HG03342 (cell line): ENCODE measurements at regions not wholly inside any gene's neighbourhood (a gene's known extent, or its start where the extent isn't known, plus 50 kb on each side); places are given as distances from the start of the nearest gene placed in this dataset.
"Not testable (repeated sequence)": the region's sequence is repeated elsewhere in the genome, so short reads cannot be mapped to it uniquely, and the experiment has no call there.

Experiments used
- ATAC-seq: cut with Tn5 transposase; IDR thresholded peaks from one replicate; pipeline ENCODE4 v1.9.1; 2021; ENCODE audit warnings: mild to moderate bottlenecking, moderate library complexity; ENCODE audit not compliant: unreplicated experiment

DNA sequence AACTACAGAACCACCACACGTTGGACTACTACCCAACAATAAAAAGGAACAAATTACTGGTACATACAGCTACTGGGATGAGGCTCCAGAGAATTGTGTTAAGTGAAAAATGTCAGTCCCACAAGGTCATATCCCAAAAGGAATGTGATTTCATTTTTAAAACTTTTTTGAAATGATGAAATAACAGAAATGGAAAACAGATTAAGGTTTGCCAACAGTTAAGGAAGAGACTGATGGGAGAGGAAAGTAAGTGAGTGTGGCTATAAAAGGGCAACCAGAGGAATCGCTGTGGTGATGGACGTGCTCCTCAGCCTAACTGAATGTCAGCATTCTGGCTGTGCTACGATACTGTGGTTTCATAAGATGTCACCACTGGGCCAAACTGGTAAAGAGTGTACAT lies 512.8 kb downstream of the UQCRFS1 start:
- no peak for ATAC-seq

GRCh38 chr19:28697308-28697707 lies 515.6 kb downstream of the UQCRFS1 start:
- no peak for ATAC-seq

GRCh38 chr19:28694812-28695211 lies 518.1 kb downstream of the UQCRFS1 start:
- ATAC-seq: no peak

GRCh38 chr19:28691683-28692082 lies 521.3 kb downstream of the UQCRFS1 start:
- no peak for ATAC-seq

- not testable (repeated sequence) for ATAC-seq
Observed at GRCh38 chr19:28689464-28689863, 523.5 kb downstream of the UQCRFS1 start.

GRCh38 chr19:28687296-28687695 lies 525.7 kb downstream of the UQCRFS1 start:
- no peak for ATAC-seq

- ATAC-seq: no peak
Observed at GRCh38 chr19:28686756-28687155, 526.2 kb downstream of the UQCRFS1 start.

GRCh38 chr19:28685802-28686201 lies 527.1 kb downstream of the UQCRFS1 start:
- no peak for ATAC-seq

DNA sequence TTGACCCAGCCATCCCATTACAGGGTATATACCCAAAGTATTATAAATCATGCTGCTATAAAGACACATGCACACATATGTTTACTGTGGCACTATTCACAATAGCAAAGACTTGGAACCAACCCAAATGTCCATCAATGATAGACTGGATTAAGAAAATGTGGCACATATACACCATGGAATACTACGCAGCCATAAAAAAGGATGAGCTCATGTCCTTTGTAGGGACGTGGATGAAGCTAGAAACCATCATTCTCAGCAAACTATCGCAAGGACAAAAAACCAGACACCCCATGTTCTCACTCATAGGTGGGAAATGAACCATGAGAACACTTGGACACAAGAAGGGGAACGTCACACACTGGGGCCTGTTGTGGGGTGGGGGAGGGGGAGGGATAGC lies 527.9 kb downstream of the UQCRFS1 start:
- not testable (repeated sequence) for ATAC-seq

GRCh38 chr19:28680111-28680510 lies 532.8 kb downstream of the UQCRFS1 start:
- ATAC-seq: no peak

GRCh38 chr19:28670836-28671235 lies 542.1 kb downstream of the UQCRFS1 start:
- ATAC-seq: no peak

DNA sequence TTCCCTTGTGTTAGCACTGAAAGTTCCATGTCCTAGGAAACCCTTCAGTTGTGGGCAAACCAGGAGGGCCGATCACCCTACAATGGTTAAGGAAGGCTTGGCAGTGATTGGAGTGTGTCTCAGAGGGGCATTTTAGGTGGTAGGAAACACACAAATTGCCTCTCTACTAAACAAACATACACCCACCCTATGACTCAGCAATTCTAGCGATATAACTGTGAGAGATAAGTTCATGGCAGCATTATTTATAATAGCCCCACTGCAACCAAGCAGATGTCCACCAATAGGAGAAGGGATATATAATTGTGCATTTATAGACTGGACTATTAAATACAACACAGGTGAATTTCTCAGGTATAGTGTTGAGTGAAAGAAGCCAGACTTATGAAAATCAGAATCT lies 543.1 kb downstream of the UQCRFS1 start:
- ATAC-seq: no peak

DNA sequence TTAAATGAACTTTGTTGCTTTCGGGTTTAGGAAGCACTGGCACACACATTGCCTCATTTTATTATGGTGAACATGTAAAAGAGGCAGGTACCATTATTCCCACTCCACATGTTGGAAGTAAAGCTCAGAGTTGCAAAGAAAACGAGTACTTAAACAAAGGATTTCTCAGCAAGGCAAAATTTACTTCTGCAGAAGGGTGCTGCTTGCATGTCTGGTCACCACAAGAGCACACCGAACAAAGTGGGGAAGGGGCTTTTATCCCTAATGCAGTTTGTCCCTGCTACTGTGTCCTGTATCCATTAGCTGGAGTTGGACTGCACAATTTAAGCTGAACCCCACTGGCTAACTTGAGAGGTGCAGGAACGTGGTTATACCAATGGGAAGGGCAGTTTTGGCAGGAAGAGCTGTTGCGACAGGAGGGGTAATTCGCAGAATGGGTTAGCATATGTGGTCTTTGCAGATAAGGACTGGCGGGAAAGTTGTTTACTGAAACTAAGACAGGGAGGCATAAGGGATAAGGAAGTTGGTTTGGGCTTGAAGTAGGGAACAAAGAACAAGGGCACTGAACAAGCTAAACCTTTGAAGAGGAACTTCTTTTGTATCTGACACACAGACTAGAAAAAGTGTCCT lies 545.5 kb downstream of the UQCRFS1 start:
- ATAC-seq: no peak

DNA sequence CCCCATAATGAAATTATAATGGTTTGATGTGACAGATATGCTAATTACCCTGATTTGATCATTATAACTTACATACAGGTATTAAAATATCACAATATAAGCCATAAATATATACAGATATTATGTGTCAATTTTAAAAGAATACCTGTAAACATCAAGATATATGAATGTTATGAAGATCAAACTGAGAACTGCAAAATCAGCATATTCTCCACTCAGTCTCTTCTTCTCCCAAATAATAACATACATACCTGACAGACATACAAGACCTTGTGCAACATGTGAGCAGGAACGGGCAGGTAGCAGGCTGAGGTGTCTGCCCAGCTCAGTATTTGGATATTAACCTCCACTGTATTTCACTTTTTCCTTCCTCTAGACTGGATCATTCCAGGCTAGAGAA lies 547.2 kb downstream of the UQCRFS1 start:
- ATAC-seq: no peak

GRCh38 chr19:28656644-28657043 lies 556.3 kb downstream of the UQCRFS1 start:
- ATAC-seq: no peak

- no peak for ATAC-seq
Observed at GRCh38 chr19:28655054-28655453, 557.9 kb downstream of the UQCRFS1 start.

GRCh38 chr19:28652765-28653164 lies 560.2 kb downstream of the UQCRFS1 start:
- no peak for ATAC-seq

DNA sequence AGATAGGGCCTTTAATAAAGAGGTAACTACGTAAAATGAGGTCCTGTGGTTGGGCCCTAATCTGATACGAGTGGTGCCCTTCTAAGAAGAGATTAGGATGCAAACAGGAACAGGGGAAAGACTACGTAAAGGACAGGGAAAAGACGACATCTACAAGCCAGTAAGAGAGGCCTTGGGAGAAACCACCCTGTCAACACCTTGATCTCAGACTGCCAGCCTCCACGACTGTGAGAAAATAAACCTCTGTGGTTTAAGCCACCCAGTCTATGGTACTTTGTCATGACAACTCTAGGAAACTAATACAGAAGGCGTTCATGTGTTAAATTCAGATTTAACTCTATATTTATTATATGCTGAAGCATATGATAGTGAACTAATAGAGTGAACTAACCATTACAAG lies 566.3 kb downstream of the UQCRFS1 start:
- no peak for ATAC-seq

- ATAC-seq: no peak
Observed at GRCh38 chr19:28644169-28644775, 568.7 kb downstream of the UQCRFS1 start.

DNA sequence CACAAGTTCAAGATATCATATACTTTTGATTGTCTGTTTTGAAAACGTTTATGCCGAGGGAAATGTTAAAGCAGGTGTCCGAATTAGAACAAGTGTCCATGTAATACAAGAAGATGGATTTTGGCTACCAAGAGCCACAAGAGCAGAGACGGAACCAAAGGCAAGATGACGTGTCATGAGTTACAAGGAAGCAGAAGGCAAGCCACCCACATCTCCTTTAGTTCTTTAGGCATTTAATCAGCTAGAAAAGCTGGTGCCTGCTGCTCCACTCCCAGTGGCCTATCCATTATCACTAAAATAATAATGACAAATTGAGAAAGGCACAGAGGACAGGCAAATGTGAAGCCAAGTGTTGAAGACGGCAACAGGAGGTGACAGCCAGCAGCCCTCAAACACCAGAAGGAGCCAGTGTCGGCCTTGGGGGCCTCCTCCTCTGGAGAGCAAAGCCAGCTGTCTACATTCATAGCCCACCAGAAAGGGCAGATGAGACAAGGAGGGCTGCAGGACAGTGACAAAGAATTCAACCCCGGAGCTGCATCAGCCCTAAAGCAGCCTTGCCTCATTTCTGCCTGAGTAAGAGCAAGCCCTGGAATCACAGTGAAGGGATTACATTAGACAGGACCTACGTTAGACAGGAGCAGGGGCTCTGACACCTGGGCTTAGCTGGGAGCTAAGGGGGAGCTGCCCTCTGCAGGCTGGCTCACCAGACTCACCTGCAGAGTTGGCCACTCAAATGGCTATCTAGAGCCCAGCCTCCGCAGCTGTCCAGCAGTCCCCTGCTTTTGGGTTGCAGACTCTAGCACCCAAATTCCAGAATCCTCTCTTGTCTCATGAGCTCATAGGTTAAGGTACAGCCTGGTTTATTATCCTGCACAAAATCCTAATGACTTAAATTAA lies 569.9 kb downstream of the UQCRFS1 start:
- no peak for ATAC-seq

- no peak for ATAC-seq
Observed at GRCh38 chr19:28641395-28641794, 571.6 kb downstream of the UQCRFS1 start.

GRCh38 chr19:28640506-28640905 lies 572.4 kb downstream of the UQCRFS1 start:
- ATAC-seq: no peak
